ENCODE measurements at regions not wholly inside any gene's neighbourhood (a gene's known extent, or its start where the extent isn't known, plus 50 kb on each side); places are given as distances from the start of the nearest gene placed in this dataset.

DNA sequence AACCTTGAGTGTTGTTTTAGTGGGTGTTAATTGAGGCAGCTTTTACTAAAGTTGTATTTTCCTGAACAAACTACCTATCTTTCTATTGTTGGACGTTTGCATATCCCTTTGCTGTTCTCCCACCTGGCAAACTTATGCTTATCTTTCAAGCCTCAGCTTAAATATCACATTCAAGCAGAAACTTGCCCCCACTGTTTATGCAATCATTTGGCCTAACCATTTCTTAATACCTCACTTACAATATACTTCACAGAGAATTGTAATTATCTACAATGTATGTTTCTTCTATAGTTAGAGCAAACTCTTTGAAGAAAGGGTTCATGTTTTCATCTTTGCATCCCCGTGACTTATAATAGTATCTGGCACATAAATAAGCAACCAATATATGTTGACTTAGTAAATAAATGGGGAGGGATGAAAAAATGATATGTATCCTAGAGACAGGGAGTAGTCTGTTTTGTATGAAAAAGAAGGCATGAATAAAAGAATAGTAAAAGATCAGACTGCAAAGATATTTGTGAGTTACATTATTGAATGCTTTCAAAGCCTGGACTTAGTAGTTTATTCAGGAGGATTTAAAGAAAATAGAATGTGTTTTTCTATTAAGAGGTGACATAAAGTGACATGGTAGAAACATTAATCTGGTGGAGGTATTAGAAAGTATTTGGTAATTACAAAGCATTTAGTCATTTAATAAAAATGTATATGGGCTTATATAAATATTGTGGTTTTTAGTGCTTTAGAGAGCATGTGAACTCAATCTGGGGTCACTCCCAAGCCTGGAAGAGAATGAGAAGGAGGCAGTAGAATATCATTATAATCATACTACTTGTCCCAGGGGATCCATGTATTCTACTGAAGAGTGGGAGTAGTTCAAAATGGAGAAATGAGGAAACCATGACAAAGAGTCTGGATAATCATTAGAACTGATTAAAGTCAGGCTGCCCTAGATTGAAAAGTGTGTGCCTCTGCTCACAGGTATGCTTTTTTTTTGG lies 60.0 kb upstream of the DCBLD2 start:
- TF ChIP-seq CTCF (IDR thresholded peaks at IDR 0.05) (no peak), EZH2 (IDR thresholded peaks at IDR 0.05) (no peak), EZH2phosphoT487 (IDR thresholded peaks at IDR 0.05) (no peak)

Measured in neural progenitor cell (in vitro differentiated cells).